Smooth muscle cell (in vitro differentiated cells): ENCODE measurements at regions not wholly inside any gene's neighbourhood (a gene's known extent, or its start where the extent isn't known, plus 50 kb on each side); places are given as distances from the start of the nearest gene placed in this dataset.

Experiments
- DNase-seq: peaks from one replicate; lab custom pipeline; 2025; ENCODE audit not compliant: unreplicated experiment; lab: John Stamatoyannopoulos, UW
- H2AFZ ChIP-seq: fragments of 200-600 bp; sonication (generic); 2 replicates; pipeline ENCODE4 v1.6.0; 2016; ENCODE audit warnings: antibody characterized with exemption, low read depth, mild to moderate bottlenecking
- H3F3A ChIP-seq: fragments of 200-600 bp; sonication (generic); 2 replicates; pipeline ENCODE4 v1.6.0; 2017; ENCODE audit warnings: antibody characterized with exemption, low read depth
- H3K27ac ChIP-seq: fragments of 200-600 bp; sonication (generic); 2 replicates; pipeline ENCODE4 v1.5.1; 2016; ENCODE audit warnings: low read depth, mild to moderate bottlenecking
- H3K27me3 ChIP-seq: fragments of 200-600 bp; sonication (generic); 2 replicates; pipeline ENCODE4 v1.6.1; 2016; ENCODE audit warnings: low read depth, mild to moderate bottlenecking
- H3K36me3 ChIP-seq: fragments of 200-600 bp; sonication (generic); 2 replicates; pipeline ENCODE4 v1.5.1; 2016; ENCODE audit warnings: low read depth
- H3K4me1 ChIP-seq: fragments of 200-600 bp; sonication (generic); 2 replicates; pipeline ENCODE4 v1.5.1; 2016; ENCODE audit warnings: low read depth
- H3K4me2 ChIP-seq: fragments of 200-600 bp; sonication (generic); 2 replicates; pipeline ENCODE4 v1.6.0; 2016; ENCODE audit warnings: mild to moderate bottlenecking
- H3K4me3 ChIP-seq: fragments of 200-600 bp; sonication (generic); 2 replicates; pipeline ENCODE4 v1.5.1; 2016; ENCODE audit warnings: mild to moderate bottlenecking
- H3K79me2 ChIP-seq: fragments of 200-600 bp; sonication (generic); 2 replicates; pipeline ENCODE4 v1.6.0; 2016; ENCODE audit warnings: low read depth, mild to moderate bottlenecking
- H3K9ac ChIP-seq: fragments of 200-600 bp; sonication (generic); 2 replicates; pipeline ENCODE4 v1.6.0; 2016; ENCODE audit warnings: low read depth
- H3K9me3 ChIP-seq: fragments of 200-600 bp; sonication (generic); replicated peaks from 2 replicates; pipeline ENCODE4 v1.5.1; 2016; ENCODE audit warnings: low read depth
- H4K20me1 ChIP-seq: fragments of 200-600 bp; sonication (generic); 2 replicates; pipeline ENCODE4 v1.6.0; 2016; ENCODE audit warnings: low read depth
- WGBS: methylation state at CpG from one replicate; pipeline ENCODE4 v1.1.7; 2016; ENCODE audit warnings: low lambda C conversion rate; 5-methylcytosine and 5-hydroxymethylcytosine counted together
- TF ChIP-seq, protein P1 (sequence below): fragments of 200-600 bp; sonication (generic); IDR thresholded peaks from 2 replicates; pipeline ENCODE4 v1.5.1; 2017; ENCODE audit warnings: borderline replicate concordance, mild to moderate bottlenecking, antibody characterized with exemption; ENCODE audit not compliant: insufficient read depth, poor library complexity, severe bottlenecking

DNA sequence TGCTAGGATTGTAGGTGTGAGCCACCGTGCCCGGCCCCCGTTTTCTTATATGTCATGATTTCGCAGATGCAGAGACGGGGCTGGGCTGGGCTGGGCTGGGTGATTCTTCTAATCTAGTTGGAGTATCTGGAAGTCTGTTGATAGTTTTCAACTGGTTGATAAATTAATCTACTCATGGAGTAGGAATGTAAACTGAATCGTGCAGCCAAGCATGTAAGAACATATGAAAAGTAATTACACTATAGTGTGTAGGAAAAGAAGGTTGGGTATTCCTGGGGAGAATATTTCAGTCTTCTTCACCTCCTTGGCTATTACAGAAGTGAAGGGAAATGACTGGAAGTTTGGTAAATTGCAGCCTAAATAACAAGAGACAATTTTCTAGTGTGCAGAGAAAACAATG, 82.6 kb upstream of the MAGI1 start:
- Histone ChIP-seq H3K27me3 (no peaks in the 10 kb centered on the region), H3F3A (no peaks in the 10 kb centered on the region), H4K20me1 (no peaks in the 10 kb centered on the region), H3K4me3 (no peak overlapping the region), H3K9ac (no peak overlapping the region), H3K4me1 (no peaks in the 10 kb centered on the region), H3K9me3 (no peaks in the 10 kb centered on the region), H3K27ac (no peak overlapping the region), H3K4me2 (peak overlapping the region; percentile 44), H3K36me3 (no peaks in the 10 kb centered on the region), H3K79me2 (no peaks in the 10 kb centered on the region), H2AFZ (no peak overlapping the region)
- DNase-seq = no peak
- TF ChIP-seq, protein P1, sequence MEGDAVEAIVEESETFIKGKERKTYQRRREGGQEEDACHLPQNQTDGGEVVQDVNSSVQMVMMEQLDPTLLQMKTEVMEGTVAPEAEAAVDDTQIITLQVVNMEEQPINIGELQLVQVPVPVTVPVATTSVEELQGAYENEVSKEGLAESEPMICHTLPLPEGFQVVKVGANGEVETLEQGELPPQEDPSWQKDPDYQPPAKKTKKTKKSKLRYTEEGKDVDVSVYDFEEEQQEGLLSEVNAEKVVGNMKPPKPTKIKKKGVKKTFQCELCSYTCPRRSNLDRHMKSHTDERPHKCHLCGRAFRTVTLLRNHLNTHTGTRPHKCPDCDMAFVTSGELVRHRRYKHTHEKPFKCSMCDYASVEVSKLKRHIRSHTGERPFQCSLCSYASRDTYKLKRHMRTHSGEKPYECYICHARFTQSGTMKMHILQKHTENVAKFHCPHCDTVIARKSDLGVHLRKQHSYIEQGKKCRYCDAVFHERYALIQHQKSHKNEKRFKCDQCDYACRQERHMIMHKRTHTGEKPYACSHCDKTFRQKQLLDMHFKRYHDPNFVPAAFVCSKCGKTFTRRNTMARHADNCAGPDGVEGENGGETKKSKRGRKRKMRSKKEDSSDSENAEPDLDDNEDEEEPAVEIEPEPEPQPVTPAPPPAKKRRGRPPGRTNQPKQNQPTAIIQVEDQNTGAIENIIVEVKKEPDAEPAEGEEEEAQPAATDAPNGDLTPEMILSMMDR = no peak
- 66% methylated on average over 6 of the region's 6 CpGs for WGBS

DNA sequence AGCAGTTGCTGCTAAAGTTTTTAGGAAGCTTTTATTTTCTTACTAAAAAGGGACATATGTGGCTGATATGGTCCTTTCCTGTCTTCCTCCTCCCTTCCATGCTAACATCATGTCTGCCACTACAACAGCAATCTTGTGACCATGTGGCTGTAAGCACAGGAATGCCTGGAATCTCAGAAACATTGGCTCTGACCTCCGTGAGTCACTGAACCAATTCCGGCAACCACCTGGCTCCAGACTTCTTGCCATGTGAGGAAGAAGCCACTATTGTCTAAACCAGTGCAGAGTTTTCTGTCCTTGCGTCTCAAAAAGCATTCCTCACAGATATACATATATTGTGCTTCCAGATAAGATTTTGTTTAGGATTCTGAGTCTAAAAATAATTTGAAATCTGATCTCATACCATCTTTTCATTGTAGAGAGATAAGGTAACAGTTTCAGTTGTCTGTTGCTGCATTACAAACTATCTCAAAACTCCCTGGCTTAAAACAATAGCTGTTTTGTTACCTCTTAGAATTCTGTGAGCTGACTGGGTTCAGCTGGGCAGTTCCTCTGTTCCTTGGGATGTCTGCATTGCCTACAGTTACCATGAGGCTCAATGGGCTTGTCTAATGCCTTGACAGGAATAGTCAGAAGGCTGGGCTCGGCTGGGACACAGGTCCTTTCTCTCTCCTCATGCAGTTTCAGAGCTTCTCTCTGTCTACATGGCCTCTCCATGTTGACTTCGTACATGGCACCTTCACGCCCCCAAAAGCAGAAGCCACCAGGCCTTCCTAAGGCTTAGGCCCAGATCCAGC, 77.3 kb upstream of the MAGI1 start:
- TF ChIP-seq, protein P1 = no peak
- peak overlapping the region; percentile 0 for H2AFZ ChIP-seq
- no peaks in the 10 kb centered on the region for H4K20me1 ChIP-seq
- H3K4me2 ChIP-seq = no peak overlapping the region
- H3K9me3 ChIP-seq = no peaks in the 10 kb centered on the region
- H3K79me2 ChIP-seq = no peaks in the 10 kb centered on the region
- peak overlapping the region; percentile 65 for H3K9ac ChIP-seq
- no peaks in the 10 kb centered on the region for H3K27me3 ChIP-seq
- no peak for DNase-seq
- H3F3A ChIP-seq = no peaks in the 10 kb centered on the region
- H3K27ac ChIP-seq = peak overlapping the region; percentile 86
- H3K4me3 ChIP-seq = no peak overlapping the region
- WGBS = 57% methylated on average over 6 of the region's 6 CpGs
- H3K36me3 ChIP-seq = no peaks in the 10 kb centered on the region
- H3K4me1 ChIP-seq = no peaks in the 10 kb centered on the region

DNA sequence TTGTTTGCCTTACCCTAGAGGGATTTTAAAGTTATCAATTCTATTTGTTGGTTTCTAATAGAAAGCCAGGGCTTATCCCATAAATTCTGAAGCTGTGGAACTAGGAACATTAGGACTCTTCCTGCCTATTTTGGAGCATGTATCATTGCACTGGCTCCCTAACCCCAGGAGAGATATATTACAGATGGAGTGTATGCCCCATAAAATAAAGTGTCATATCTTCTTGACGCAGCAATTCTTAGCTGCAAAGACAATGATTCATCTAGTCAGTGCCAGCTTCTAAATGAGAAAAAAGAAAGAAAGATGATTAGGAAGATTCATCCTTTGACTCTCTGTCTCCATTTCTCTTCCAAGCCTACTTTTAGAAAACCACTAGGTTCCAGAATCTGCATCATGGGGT, 74.8 kb upstream of the MAGI1 start:
- Histone ChIP-seq H3K9ac (no peak overlapping the region), H3K4me2 (no peak overlapping the region), H3K36me3 (no peaks in the 10 kb centered on the region), H3K9me3 (no peaks in the 10 kb centered on the region), H3K79me2 (no peaks in the 10 kb centered on the region), H3K4me1 (no peaks in the 10 kb centered on the region), H3K4me3 (no peak overlapping the region), H4K20me1 (no peaks in the 10 kb centered on the region), H3K27me3 (no peaks in the 10 kb centered on the region), H3K27ac (no peak overlapping the region), H3F3A (no peaks in the 10 kb centered on the region), H2AFZ (no peak overlapping the region)
- TF ChIP-seq, protein P1 = no peak
- DNase-seq = no peak
- 69% methylated on average over 1 of the region's 1 CpG for WGBS

DNA sequence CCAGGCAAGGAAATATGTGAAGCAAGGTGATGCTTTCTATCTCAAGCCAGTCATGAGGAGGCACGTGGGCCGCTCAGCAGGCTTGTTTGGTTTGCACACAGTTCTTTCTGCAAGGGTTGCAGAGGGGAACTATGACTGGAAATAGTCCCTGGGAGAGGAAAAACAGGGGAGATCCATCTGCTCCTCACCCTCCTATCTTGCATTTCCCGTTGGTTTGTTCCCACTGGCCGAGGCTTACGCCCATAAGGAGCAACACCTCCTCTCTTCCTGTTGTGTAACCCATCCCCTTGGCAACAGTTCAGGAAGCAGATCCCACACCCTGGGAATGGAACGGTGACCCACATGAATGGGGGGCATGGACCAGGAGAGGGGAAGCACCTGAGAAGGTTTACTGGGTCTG, 72.1 kb upstream of the MAGI1 start:
- no peaks in the 10 kb centered on the region for H3K36me3 ChIP-seq
- TF ChIP-seq, protein P1 = no peak
- H3K9me3 ChIP-seq = no peaks in the 10 kb centered on the region
- no peaks in the 10 kb centered on the region for H3K27me3 ChIP-seq
- H2AFZ ChIP-seq = no peak overlapping the region
- H3K27ac ChIP-seq = no peak overlapping the region
- 70% methylated on average over 6 of the region's 6 CpGs for whole genome bisulfite sequencing
- no peak overlapping the region for H3K4me2 ChIP-seq
- no peak for DNase-seq
- no peaks in the 10 kb centered on the region for H4K20me1 ChIP-seq
- no peaks in the 10 kb centered on the region for H3F3A ChIP-seq
- H3K9ac ChIP-seq = no peak overlapping the region
- no peaks in the 10 kb centered on the region for H3K79me2 ChIP-seq
- no peaks in the 10 kb centered on the region for H3K4me1 ChIP-seq
- no peak overlapping the region for H3K4me3 ChIP-seq
